ENCODE measurements at regions not wholly inside any gene's neighbourhood (a gene's known extent, or its start where the extent isn't known, plus 50 kb on each side); places are given as distances from the start of the nearest gene placed in this dataset.

DNA sequence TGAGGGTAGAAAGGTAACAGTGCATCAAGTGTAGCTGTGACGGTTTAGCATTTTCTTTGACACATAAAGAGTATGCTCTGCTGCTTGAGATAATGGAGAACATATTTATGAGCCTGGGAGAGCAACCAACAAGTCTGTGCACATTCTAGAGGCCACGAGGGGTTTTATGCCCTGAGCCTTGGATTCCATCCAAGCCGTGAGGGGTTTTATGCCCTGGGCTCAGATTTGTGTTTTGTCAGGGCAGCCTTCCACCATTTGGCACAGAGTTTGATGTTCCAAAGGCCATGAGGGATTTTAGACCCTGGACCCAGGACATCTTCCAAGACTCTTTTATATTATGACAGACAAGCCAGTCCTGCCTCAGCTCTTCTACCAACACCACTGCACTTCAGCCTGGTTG lies 106.4 kb downstream of the ZNF486 start:
- no peak for TF ChIP-seq GATA3 (IDR thresholded peaks at IDR 0.05; ENCODE audit: low read depth, low read length)
- TF ChIP-seq GATA2 (IDR thresholded peaks at IDR 0.05; ENCODE audit: low read depth, low read length): no peak

DNA sequence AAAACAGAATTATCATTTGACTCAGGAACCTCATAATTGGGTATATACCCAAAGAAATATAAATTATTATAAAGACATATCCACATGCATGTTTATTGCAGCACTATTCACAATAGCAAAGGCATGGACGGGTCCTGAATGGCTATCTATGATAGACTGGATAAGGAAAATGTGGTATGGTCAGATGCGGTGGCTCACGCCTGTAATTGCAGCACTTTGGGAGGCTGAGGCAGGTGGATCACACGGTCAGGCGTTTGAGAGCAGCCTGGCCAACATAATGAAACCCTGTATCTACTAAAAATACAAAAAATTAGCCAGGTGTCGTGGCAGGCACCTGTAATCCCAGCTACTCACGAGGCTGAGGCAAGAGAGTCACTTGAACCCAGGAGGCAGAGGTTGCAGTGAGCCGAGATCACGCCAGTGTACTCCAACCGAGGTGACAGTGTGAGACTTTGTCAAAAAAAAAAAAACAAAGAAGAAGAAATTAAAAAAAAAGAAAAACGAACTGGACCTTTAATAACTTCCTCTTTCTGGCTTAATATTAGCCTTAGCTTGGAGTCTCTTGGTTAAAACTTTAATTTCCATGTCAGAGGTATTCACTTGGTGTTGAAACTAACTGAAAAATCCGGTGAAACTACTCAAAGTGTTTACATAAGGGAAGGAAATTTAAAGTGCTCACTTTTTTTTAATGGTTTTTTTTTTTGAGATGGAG lies 104.4 kb downstream of the ZNF486 start:
- TF ChIP-seq GATA2 (IDR thresholded peaks at IDR 0.05; ENCODE audit: low read depth, low read length): no peak
- TF ChIP-seq GATA3 (IDR thresholded peaks at IDR 0.05; ENCODE audit: low read depth, low read length): no peak

DNA sequence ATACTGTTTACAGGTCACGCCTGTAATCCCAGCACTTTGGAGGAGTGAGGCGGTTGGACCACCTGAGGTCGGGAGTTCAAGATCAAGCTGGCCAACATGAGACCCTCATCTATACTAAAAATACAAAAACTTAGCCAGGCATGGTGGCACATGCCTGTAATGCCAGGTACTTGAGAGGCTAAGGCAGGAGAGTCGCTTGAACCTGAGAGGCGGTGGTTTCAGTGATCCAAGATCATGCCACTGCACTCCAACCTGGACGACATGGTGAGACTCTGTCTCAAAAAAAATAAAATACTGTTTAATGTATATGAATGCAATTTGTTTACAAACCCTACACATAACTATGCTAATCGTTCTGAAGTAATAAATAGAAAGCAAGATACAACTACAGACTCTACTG lies 102.4 kb downstream of the ZNF486 start:
- TF ChIP-seq GATA3 (IDR thresholded peaks at IDR 0.05; ENCODE audit: low read depth, low read length) (no peak), GATA2 (IDR thresholded peaks at IDR 0.05; ENCODE audit: low read depth, low read length) (no peak)

DNA sequence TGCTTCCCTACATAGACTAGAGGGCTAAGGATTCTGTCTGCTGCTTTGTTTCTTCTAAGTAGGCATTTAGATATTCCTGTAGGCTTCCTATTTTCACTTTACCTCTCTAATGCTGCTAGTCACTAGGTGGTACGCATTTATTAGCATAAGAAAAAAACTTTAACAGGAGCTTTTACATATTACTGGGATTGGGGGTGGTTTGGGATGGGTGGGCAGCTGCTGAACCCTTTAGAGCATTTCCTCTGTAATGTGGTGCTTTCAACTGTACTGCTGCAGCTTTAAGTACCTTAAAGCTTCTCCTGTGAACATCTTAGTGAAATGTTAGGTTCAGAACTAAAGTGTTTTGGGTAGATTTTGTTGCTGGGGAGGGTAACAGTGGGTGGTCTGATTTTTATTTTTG lies 92.6 kb downstream of the ZNF486 start:
- TF ChIP-seq GATA3 (IDR thresholded peaks at IDR 0.05; ENCODE audit: low read depth, low read length): no peak
- no peak for TF ChIP-seq GATA2 (IDR thresholded peaks at IDR 0.05; ENCODE audit: low read depth, low read length)

DNA sequence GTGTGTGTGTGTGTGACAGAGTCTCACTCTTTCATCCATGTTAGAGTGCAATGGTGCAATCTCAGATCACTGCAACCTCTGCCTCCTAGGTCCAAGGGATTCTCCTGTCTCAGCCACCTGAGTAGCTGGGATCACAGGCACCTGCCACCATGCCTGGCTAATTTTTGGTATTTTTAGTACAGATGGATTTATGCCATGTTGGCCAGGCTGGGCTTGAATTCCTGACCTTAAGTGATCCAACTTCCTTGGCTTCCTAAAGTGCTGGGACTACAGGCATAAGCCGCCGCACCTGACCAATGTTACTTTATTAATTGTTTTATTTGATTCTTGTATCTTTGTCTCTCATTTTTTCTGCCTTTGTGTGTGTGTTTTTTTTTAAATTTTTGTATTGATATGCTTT lies 89.6 kb downstream of the ZNF486 start:
- TF ChIP-seq GATA3 (IDR thresholded peaks at IDR 0.05; ENCODE audit: low read depth, low read length) (no peak), GATA2 (IDR thresholded peaks at IDR 0.05; ENCODE audit: low read depth, low read length) (no peak)

DNA sequence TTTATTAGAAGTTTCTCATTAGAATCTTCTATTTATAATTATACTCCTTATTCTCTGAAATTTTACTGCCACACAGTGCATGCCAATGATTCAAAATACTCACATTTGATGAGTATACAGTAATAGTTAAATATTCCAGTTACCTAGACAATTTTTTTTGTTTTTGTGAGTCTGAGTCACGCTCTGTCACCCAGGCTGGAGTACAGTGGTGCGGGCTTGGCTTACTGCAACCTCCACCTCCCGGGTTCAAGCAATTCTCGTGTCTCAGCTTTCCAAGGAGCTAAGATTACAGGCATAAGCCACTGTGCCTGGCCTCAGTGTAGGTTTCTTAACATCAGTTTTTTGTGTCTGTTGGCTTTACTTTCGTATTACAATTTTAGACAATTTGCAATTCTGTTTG lies 87.1 kb downstream of the ZNF486 start:
- TF ChIP-seq GATA3 (IDR thresholded peaks at IDR 0.05; ENCODE audit: low read depth, low read length) (no peak), GATA2 (IDR thresholded peaks at IDR 0.05; ENCODE audit: low read depth, low read length) (no peak)

DNA sequence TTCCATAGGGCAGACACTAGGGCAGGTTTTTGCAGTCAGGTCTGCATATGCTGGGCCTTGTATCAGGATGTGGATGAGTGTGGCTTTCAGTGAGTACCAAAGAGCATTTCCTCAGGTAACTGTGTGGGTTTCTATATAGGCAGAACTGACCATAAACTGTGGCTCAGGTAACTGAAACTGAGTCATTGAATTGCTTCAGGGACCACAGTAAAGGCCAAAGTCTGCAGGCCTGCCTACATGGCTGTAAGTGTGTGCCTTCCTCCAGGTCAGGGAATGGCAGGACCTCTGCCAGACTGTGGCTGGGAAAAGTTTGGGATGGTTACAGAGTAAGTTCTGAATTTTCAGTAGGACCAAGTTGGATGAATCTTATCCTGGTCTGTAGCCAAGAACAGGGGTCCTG lies 85.6 kb downstream of the ZNF486 start:
- TF ChIP-seq GATA2 (IDR thresholded peaks at IDR 0.05; ENCODE audit: low read depth, low read length) (no peak), GATA3 (IDR thresholded peaks at IDR 0.05; ENCODE audit: low read depth, low read length) (no peak)

DNA sequence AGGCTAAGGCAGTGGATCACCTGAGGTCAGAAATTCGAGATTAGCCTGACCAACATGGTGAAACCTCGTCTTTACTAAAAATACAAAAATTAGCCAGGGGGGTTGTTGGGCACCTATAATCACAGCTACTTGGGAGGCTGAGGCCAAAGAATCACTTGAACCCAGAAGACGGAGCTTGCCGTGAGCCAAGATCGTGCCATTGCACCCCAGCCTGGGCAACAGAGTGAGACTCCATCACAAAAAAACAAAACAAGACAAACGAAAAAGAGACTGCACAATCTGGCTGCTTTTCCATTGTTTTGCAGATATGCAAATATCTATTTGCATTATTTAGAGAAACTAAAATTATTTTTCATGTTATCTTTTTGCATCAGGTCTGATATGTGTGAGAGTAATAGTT lies 83.6 kb downstream of the ZNF486 start:
- no peak for TF ChIP-seq GATA2 (IDR thresholded peaks at IDR 0.05; ENCODE audit: low read depth, low read length)
- no peak for TF ChIP-seq GATA3 (IDR thresholded peaks at IDR 0.05; ENCODE audit: low read depth, low read length)

DNA sequence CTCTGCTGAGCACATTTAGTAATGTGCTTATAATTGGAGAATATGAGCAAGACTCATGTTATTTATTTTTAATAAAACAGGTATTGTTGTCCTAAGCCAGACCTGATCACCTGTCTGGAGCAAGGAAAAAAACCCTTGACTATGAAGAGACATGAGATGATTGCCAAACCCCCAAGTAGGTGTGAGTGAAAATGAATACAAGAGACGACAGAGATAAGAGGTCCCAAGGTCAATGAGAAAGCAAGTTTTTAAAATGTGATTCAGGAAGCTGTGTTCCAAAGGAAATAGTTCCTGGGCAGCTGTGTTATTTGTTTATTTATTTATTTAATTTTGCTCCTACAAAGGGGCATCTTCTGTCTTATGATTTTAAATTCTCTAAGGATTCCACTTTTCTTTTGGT lies 83.1 kb downstream of the ZNF486 start:
- TF ChIP-seq GATA3 (IDR thresholded peaks at IDR 0.05; ENCODE audit: low read depth, low read length) (no peak), GATA2 (IDR thresholded peaks at IDR 0.05; ENCODE audit: low read depth, low read length) (no peak)

All from SH-SY5Y (cell line).